Activated CD8-positive, alpha-beta memory T cell treated with anti-CD3 and anti-CD28 coated beads, Interleukin-2, amount 10 ng/mL, durations not matched to agents 7 days and 5 days (primary cell): ENCODE measurements at regions not wholly inside any gene's neighbourhood (a gene's known extent, or its start where the extent isn't known, plus 50 kb on each side); places are given as distances from the start of the nearest gene placed in this dataset.

Experiments
- ATAC-seq: fragments of 150-1000 bp; cut with Tn5 transposase; one replicate; pipeline ENCODE4 v1.10.0; 2021; ENCODE audit warnings: moderate library complexity
- CTCF ChIA-PET: fragments of 350-600 bp; sonication (Branson Sonifier 250); formaldehyde crosslinking; loops from one replicate; lab custom pipeline; 2021; ENCODE audit warnings: antibody characterized with exemption; lab: Charles Lee
- DNase-seq: peaks from one replicate; pipeline ENCODE4 v3.0.0-alpha.2; 2020
- H3K27ac Mint-ChIP-seq: one replicate; pipeline ENCODE4 v1.8.0; 2021; ENCODE audit warnings: mild to moderate bottlenecking, mixed read lengths
- H3K27me3 Mint-ChIP-seq: one replicate; pipeline ENCODE4 v1.8.0; 2021; ENCODE audit warnings: mixed read lengths
- H3K36me3 Mint-ChIP-seq: one replicate; pipeline ENCODE4 v1.8.0; 2021; ENCODE audit warnings: mild to moderate bottlenecking, mixed read lengths
- H3K4me1 Mint-ChIP-seq: one replicate; pipeline ENCODE4 v1.8.0; 2021; ENCODE audit warnings: mixed read lengths
- H3K4me3 Mint-ChIP-seq: one replicate; pipeline ENCODE4 v1.8.0; 2021; ENCODE audit warnings: mild to moderate bottlenecking, moderate library complexity, mixed read lengths
- H3K9me3 Mint-ChIP-seq: one replicate; pipeline ENCODE4 v1.8.0; 2022; ENCODE audit warnings: low read depth, mixed read lengths

DNA sequence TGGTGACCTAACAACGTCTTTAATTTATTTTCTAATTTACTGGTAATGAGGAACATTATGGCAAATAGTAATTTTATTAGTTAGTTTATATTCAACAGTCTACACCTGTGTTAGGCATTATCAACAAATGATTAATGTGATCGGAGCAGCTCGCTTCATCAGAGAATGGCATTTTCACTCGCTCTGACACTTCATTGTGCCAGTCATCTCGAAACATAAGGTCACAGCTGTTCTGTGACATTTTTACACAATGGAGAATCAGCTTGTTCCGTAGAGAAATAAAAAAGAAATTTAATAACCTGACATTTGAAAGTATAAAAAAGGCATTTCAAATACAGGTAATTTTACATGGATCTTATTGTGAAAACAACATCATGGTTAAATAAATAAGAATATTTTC is 858.4 kb downstream of the SLITRK6 start:
- Mint-ChIP-seq H3K4me1 (no peaks in the 10 kb centered on the region), H3K4me3 (no peak overlapping the region), H3K27me3 (no peaks in the 10 kb centered on the region), H3K9me3 (no peaks in the 10 kb centered on the region), H3K36me3 (no peaks in the 10 kb centered on the region), H3K27ac (no peak overlapping the region)
- ATAC-seq (no peak), DNase-seq (no peak)
- CTCF ChIA-PET: no interaction called here

- no peaks in the 10 kb centered on the region for H3K4me1 Mint-ChIP-seq
- H3K4me3 Mint-ChIP-seq: no peak overlapping the region
- no peak overlapping the region for H3K27ac Mint-ChIP-seq
- ATAC-seq (no peak), DNase-seq (no peak)
- no peaks in the 10 kb centered on the region for H3K9me3 Mint-ChIP-seq
- no peaks in the 10 kb centered on the region for H3K27me3 Mint-ChIP-seq
- H3K36me3 Mint-ChIP-seq: no peaks in the 10 kb centered on the region
- CTCF ChIA-PET: no interaction called here
These were observed 859.1 kb downstream of the SLITRK6 start for GRCh38 chr13:84940167-84940566.

DNA sequence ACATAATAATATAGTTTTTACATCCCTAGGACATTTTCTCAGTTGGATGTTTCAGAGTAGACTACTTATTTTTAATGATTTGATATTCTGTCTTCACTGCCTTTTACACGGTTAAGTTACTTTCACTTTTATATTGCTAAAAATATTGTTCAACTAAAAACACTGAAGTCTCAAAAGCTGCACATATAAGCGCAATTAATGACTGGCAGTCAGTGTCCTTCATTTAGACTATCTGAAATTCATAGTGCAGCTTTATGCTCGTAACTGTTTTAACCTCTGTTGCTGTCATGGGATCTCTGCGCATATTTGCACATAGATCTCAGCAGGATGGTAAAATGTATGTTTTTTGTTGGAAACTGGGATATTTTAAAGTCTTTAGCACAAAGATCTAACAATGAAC is 864.3 kb downstream of the SLITRK6 start:
- ATAC-seq: no peak

DNA sequence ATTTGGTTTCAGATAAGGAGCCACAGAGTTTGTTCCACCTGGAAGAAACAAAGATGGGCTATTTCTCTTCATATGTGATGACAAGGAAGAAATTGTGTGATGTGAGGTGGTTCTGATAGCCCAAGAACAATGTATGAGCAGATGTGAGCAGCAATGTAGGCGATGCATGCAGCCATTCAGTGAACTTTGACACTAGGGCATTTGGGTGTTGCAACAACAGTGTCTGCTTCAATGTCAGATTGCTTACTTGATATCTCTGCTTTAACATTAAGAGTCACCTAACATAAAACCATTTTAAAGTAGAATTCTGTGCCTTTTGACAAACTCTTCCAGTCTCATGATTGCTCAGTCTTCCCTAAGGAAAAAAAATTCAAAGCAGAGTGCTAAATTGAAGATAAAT is 865.4 kb downstream of the SLITRK6 start:
- H3K4me3 Mint-ChIP-seq: no peak overlapping the region
- no peak overlapping the region for H3K27ac Mint-ChIP-seq
- ATAC-seq (no peak), DNase-seq (no peak)
- H3K36me3 Mint-ChIP-seq: no peaks in the 10 kb centered on the region
- no peaks in the 10 kb centered on the region for H3K4me1 Mint-ChIP-seq
- CTCF ChIA-PET: no interaction called here
- no peaks in the 10 kb centered on the region for H3K9me3 Mint-ChIP-seq
- H3K27me3 Mint-ChIP-seq: no peaks in the 10 kb centered on the region

More for the DNA sequence above, 864.3 kb downstream of the SLITRK6 start:
- Mint-ChIP-seq H3K27me3 (no peaks in the 10 kb centered on the region), H3K4me1 (no peaks in the 10 kb centered on the region), H3K27ac (no peak overlapping the region), H3K4me3 (no peak overlapping the region), H3K36me3 (no peaks in the 10 kb centered on the region), H3K9me3 (no peaks in the 10 kb centered on the region)
- CTCF ChIA-PET: no interaction called here
- DNase-seq: no peak

DNA sequence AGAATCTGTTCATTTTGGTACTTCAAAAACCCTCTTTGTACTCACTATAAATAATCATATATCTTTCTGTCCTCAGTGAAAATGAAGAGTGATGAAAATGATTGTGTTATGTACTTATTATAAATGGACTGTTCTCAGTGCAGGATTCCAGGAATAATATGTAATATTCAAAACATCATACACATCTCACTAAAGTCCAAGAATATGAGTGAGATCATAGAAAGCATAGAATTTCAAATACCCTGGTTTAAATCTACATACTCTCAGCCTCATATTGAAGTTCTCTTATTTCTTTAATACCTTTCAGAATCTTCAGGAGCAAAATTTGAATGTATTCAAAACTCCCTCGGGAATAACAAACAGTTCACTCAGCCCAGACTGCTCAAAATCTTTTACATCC is 868.0 kb downstream of the SLITRK6 start:
- no peak for ATAC-seq
- peaks cover 9% of the 10 kb centered on the region for H3K9me3 Mint-ChIP-seq
- no peak overlapping the region for H3K4me3 Mint-ChIP-seq
- CTCF ChIA-PET: no interaction called here
- no peaks in the 10 kb centered on the region for H3K4me1 Mint-ChIP-seq
- H3K27me3 Mint-ChIP-seq: no peaks in the 10 kb centered on the region
- H3K36me3 Mint-ChIP-seq: no peaks in the 10 kb centered on the region
- DNase-seq: no peak
- H3K27ac Mint-ChIP-seq: no peak overlapping the region

DNA sequence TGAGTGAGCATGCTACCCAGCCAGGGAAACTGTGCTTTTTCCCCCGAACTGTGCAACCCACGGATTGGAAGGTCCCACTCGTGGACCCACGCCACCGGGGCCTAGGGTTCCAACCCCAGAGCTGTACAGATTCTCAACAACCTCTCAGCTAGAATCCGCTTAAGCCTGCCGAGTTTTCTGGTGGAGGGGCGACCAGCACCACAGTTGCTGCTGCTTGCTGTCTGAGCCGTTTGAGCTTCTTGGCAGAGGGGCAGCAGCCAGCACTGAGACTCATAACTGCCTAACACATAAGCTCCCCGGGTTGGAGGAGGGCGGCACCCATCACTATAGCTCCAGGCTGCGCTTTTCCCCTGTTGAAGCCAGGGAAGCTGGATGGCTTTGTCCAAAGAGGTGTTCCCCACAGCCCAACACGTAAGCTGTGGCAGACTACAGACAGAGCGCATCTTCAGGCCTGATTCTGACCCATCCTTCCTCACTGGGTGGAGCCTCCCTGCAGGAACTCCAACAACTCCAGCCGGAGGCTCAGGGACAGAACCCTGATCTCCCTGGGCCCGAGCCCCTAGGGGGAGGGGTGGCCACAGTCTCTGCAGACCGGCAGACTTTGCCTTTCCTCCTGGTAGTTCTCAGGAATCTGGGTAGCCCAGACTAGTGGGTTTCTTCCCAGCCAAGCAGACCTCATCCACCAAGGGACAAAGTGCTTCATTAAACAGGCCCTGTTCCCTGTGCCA is 871.6 kb downstream of the SLITRK6 start:
- H3K36me3 Mint-ChIP-seq: no peaks in the 10 kb centered on the region
- peaks cover 9% of the 10 kb centered on the region for H3K9me3 Mint-ChIP-seq
- DNase-seq (no peak), ATAC-seq (no peak)
- H3K4me1 Mint-ChIP-seq: no peaks in the 10 kb centered on the region
- no peak overlapping the region for H3K27ac Mint-ChIP-seq
- CTCF ChIA-PET: no interaction called here
- no peak overlapping the region for H3K4me3 Mint-ChIP-seq
- no peaks in the 10 kb centered on the region for H3K27me3 Mint-ChIP-seq

GRCh38 chr13:84925443-84925842 is 873.8 kb downstream of the SLITRK6 start:
- Mint-ChIP-seq H3K27me3 (no peaks in the 10 kb centered on the region), H3K9me3 (peaks cover 9% of the 10 kb centered on the region), H3K27ac (no peak overlapping the region), H3K4me1 (no peaks in the 10 kb centered on the region), H3K36me3 (no peaks in the 10 kb centered on the region), H3K4me3 (no peak overlapping the region)
- no peak for ATAC-seq
- no peak for DNase-seq
- CTCF ChIA-PET: no interaction called here

DNA sequence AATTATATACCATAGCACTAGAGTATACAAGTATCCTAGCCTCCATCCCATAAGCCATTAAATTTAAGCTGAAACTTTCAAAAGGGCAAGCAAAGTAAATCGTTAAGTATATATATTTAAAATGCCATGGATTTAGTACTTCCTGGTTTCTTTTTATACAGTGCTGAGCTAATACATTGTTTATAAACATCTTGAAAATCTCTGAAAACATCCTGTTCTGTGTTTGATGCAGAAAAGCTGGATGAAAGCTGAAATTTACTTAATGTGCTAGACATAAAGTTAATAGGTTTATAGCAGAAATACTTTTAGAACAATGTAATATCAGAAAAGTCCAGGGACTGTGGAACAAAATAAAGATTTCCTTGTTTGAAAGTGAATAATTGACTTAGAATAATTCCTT is 875.4 kb downstream of the SLITRK6 start:
- H3K27me3 Mint-ChIP-seq: no peaks in the 10 kb centered on the region
- no peaks in the 10 kb centered on the region for H3K4me1 Mint-ChIP-seq
- DNase-seq (no peak), ATAC-seq (no peak)
- H3K4me3 Mint-ChIP-seq: no peak overlapping the region
- CTCF ChIA-PET: no interaction called here
- peaks cover 9% of the 10 kb centered on the region for H3K9me3 Mint-ChIP-seq
- H3K27ac Mint-ChIP-seq: no peak overlapping the region
- H3K36me3 Mint-ChIP-seq: no peaks in the 10 kb centered on the region

GRCh38 chr13:84917252-84917878 is 881.9 kb downstream of the SLITRK6 start:
- Mint-ChIP-seq H3K27ac (no peak overlapping the region), H3K9me3 (no peaks in the 10 kb centered on the region), H3K4me1 (no peaks in the 10 kb centered on the region), H3K4me3 (no peak overlapping the region), H3K36me3 (no peaks in the 10 kb centered on the region), H3K27me3 (no peaks in the 10 kb centered on the region)
- ATAC-seq (no peak), DNase-seq (no peak)
- CTCF ChIA-PET: no interaction called here

DNA sequence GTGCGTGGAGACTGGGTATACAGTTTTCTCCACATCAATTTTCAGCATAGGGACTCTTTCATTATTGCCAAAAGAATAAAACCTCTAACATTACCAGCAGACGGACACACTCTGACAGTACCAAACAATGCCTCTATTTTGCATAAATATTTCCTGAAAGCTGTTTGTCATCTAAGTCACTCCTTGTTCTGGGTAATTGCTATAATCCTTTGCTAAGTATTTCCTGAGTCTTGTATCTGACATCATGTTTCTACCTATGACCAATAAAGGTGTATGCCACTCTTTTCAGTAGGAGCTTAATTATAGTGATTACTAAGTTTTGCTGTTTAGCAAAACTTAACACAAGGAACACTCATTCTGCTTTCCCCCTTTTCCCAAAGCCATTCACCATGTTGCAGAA is 886.5 kb downstream of the SLITRK6 start:
- Mint-ChIP-seq H3K4me1 (no peaks in the 10 kb centered on the region), H3K36me3 (no peaks in the 10 kb centered on the region), H3K9me3 (no peaks in the 10 kb centered on the region), H3K4me3 (no peak overlapping the region), H3K27me3 (no peaks in the 10 kb centered on the region), H3K27ac (no peak overlapping the region)
- no peak for DNase-seq
- no peak for ATAC-seq
- CTCF ChIA-PET: no interaction called here

DNA sequence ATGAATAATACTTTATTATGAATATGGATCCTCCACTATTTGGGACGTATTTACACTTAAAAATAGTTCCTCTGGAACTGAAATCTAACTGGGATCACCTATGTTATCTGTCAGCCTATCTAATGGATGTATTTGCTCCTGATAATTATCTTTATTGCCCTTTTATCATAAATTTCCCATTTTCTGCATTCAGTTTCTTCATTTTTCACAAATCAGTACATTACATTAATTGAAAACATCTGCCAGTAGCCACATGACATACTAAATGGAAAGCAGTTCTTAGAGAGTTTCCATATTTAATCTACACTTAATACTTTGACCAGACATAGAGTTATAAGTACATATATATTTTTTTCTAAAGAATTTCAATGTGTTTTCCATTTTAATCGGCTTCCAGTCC is 888.8 kb downstream of the SLITRK6 start:
- CTCF ChIA-PET: no interaction called here
- DNase-seq (no peak), ATAC-seq (no peak)
- Mint-ChIP-seq H3K27me3 (no peaks in the 10 kb centered on the region), H3K4me1 (no peaks in the 10 kb centered on the region), H3K9me3 (no peaks in the 10 kb centered on the region), H3K27ac (no peak overlapping the region), H3K36me3 (no peaks in the 10 kb centered on the region), H3K4me3 (no peak overlapping the region)

GRCh38 chr13:84903391-84903790 is 895.8 kb downstream of the SLITRK6 start:
- Mint-ChIP-seq H3K9me3 (no peaks in the 10 kb centered on the region), H3K36me3 (no peaks in the 10 kb centered on the region), H3K27ac (no peak overlapping the region), H3K4me1 (no peaks in the 10 kb centered on the region), H3K4me3 (no peak overlapping the region), H3K27me3 (no peaks in the 10 kb centered on the region)
- ATAC-seq (no peak), DNase-seq (no peak)
- CTCF ChIA-PET: interaction anchor here (0.7 kb wide), 1 partner anchor 892 kb away, joined by 3 read pairs; no protein-coding TSS in a partner anchor

DNA sequence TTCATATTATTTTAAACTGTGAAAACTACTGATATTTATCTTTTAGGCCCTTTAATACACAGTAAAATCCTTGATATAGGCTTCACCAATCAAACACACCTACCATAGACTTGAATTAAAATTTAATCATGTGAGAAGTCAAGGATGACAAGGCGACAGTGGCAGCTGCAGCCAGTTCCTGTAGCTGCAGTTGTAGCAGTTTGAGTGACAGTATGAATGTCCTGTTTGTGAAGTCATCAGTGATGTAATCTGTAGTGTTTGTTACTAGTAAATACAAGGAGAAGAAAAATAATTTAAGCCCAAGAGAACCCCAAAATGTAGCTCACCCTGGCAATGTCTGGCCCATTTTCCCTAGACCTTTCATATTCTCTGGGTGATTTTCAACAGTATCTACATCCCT is 897.0 kb downstream of the SLITRK6 start:
- H3K4me3 Mint-ChIP-seq: no peak overlapping the region
- H3K27me3 Mint-ChIP-seq: no peaks in the 10 kb centered on the region
- ATAC-seq (no peak), DNase-seq (no peak)
- no peaks in the 10 kb centered on the region for H3K9me3 Mint-ChIP-seq
- CTCF ChIA-PET: no interaction called here
- no peaks in the 10 kb centered on the region for H3K36me3 Mint-ChIP-seq
- no peak overlapping the region for H3K27ac Mint-ChIP-seq
- no peaks in the 10 kb centered on the region for H3K4me1 Mint-ChIP-seq

- ATAC-seq (no peak), DNase-seq (no peak)
- Mint-ChIP-seq H3K27ac (no peak overlapping the region), H3K36me3 (no peaks in the 10 kb centered on the region), H3K4me3 (no peak overlapping the region), H3K4me1 (no peaks in the 10 kb centered on the region), H3K27me3 (no peaks in the 10 kb centered on the region), H3K9me3 (no peaks in the 10 kb centered on the region)
- CTCF ChIA-PET: interaction anchor here (0.7 kb wide), 1 partner anchor 904 kb away, joined by 3 read pairs; no protein-coding TSS in a partner anchor
These were observed 903.1 kb downstream of the SLITRK6 start for GRCh38 chr13:84896128-84896527.
